ENCODE measurements at regions not wholly inside any gene's neighbourhood (a gene's known extent, or its start where the extent isn't known, plus 50 kb on each side); places are given as distances from the start of the nearest gene placed in this dataset.

DNA sequence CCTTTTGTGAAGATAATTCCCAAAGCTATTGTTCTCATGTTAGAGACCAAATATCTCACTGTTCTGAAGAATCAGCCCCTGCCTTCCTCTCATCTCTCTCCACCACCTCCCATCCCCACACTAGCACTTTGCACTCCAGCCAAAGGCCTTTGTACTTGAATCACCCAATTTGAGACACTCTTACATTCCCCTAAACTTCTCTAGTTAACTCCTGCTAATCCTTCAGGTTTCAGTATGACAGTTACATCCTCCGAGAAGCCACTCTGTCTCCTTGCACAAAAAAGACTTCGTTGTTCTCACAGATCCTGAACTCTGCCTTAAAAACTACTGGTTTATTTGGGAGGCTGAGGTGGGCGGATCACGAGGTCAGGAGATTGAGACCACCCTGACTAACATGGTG is 227.5 kb downstream of the PIK3R1 start:
- no peak overlapping the region for H3K18ac ChIP-seq (ENCODE audit: low read length)
- WGBS (ENCODE audit: extremely low coverage, insufficient coverage, low lambda C conversion rate) = no CpG with 5 or more reads among the region's 4 CpGs
- H3K4ac ChIP-seq (ENCODE audit: low read depth, low read length) = no peak overlapping the region
- H2BK5ac ChIP-seq (ENCODE audit: low read length) = no peak overlapping the region
- DNase-seq = no peak
- no peak overlapping the region for H4K5ac ChIP-seq (ENCODE audit: low read length)
- H3K36me3 ChIP-seq (ENCODE audit: control insufficient read depth, insufficient read depth, low read length) = no peaks in the 10 kb centered on the region
- no peak overlapping the region for H4K8ac ChIP-seq (ENCODE audit: low read depth, low read length)
- H3K56ac ChIP-seq (ENCODE audit: low read length) = no peak overlapping the region
- no peak overlapping the region for H3K9ac ChIP-seq (ENCODE audit: low read length)
- H3K27ac ChIP-seq (ENCODE audit: low read depth, low read length) = no peak overlapping the region
- H3K4me3 ChIP-seq (ENCODE audit: low read length) = no peak overlapping the region
- H3K79me1 ChIP-seq (ENCODE audit: low read length) = no peaks in the 10 kb centered on the region
- no peak overlapping the region for H2AK5ac ChIP-seq (ENCODE audit: low read length)
- H2BK120ac ChIP-seq (ENCODE audit: low read depth, low read length) = no peak overlapping the region
- no peaks in the 10 kb centered on the region for H3K27me3 ChIP-seq (ENCODE audit: insufficient read depth, low read length, poor library complexity)
- no peak overlapping the region for H3K23ac ChIP-seq (ENCODE audit: low read length)
- H2BK15ac ChIP-seq (replicated peaks; ENCODE audit: low read depth) = no peak overlapping the region
- no peaks in the 10 kb centered on the region for H3K79me2 ChIP-seq (ENCODE audit: control insufficient read depth, insufficient read depth, low read length)
- no peaks in the 10 kb centered on the region for H3K4me1 ChIP-seq (ENCODE audit: control insufficient read depth, low read depth, low read length)
- no peak overlapping the region for H3K4me2 ChIP-seq (ENCODE audit: low read length)

DNA sequence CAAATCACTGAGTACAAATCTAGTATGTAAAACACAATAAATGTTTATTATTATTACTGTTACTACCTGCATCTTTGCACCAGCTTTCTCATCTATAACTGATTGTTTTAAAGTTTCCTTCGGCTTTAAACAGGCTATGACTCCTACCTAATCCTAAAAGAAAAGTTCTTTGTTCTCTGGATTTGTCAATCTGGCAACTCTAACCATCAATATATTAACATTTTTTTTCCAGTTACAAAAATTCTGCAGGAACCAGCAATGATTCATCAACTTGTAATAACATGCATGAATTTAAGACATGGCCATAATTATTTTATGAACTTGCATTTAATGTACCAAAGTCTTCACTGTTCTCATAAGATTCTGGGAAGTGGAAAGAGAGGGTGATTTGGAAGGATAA is 228.5 kb downstream of the PIK3R1 start:
- H3K27me3 ChIP-seq (ENCODE audit: insufficient read depth, low read length, poor library complexity) = no peaks in the 10 kb centered on the region
- no peak overlapping the region for H2BK15ac ChIP-seq (replicated peaks; ENCODE audit: low read depth)
- no peak overlapping the region for H2BK5ac ChIP-seq (ENCODE audit: low read length)
- H3K56ac ChIP-seq (ENCODE audit: low read length) = no peak overlapping the region
- no peak overlapping the region for H4K8ac ChIP-seq (ENCODE audit: low read depth, low read length)
- H2AK5ac ChIP-seq (ENCODE audit: low read length) = no peak overlapping the region
- H3K27ac ChIP-seq (ENCODE audit: low read depth, low read length) = no peak overlapping the region
- H2BK120ac ChIP-seq (ENCODE audit: low read depth, low read length) = no peak overlapping the region
- H3K4ac ChIP-seq (ENCODE audit: low read depth, low read length) = no peak overlapping the region
- no peak overlapping the region for H3K4me2 ChIP-seq (ENCODE audit: low read length)
- no peaks in the 10 kb centered on the region for H3K79me1 ChIP-seq (ENCODE audit: low read length)
- H4K5ac ChIP-seq (ENCODE audit: low read length) = no peak overlapping the region
- H3K4me3 ChIP-seq (ENCODE audit: low read length) = no peak overlapping the region
- H3K23ac ChIP-seq (ENCODE audit: low read length) = no peak overlapping the region
- no peaks in the 10 kb centered on the region for H3K4me1 ChIP-seq (ENCODE audit: control insufficient read depth, low read depth, low read length)
- WGBS (ENCODE audit: extremely low coverage, insufficient coverage, low lambda C conversion rate) = no CpG with 5 or more reads among the region's 1 CpG
- H3K9ac ChIP-seq (ENCODE audit: low read length) = no peak overlapping the region
- no peaks in the 10 kb centered on the region for H3K79me2 ChIP-seq (ENCODE audit: control insufficient read depth, insufficient read depth, low read length)
- no peaks in the 10 kb centered on the region for H3K36me3 ChIP-seq (ENCODE audit: control insufficient read depth, insufficient read depth, low read length)
- no peak overlapping the region for H3K18ac ChIP-seq (ENCODE audit: low read length)
- no peak for DNase-seq

DNA sequence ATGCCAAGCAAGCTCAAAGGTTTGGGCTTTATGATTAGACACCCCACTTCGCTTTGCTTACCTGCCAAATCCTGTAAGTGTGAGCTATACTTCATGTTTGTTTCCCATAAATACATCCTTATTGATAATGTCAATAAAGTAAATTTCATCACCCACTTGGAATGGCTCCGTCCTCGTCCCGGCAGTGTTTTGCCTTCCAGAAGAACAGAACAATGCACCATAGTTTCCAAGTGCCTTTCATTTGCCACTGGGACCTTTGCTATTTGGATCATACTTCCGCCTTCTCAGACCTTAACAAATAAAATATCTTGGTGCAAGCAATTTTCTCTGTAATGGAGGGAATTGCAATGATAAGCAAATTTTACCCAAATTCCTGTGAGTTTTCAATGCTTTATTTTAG is 229.3 kb downstream of the PIK3R1 start:
- H3K27ac ChIP-seq (ENCODE audit: low read depth, low read length) = no peak overlapping the region
- H3K36me3 ChIP-seq (ENCODE audit: control insufficient read depth, insufficient read depth, low read length) = no peaks in the 10 kb centered on the region
- H3K23ac ChIP-seq (ENCODE audit: low read length) = no peak overlapping the region
- H3K4ac ChIP-seq (ENCODE audit: low read depth, low read length) = no peak overlapping the region
- H2AK5ac ChIP-seq (ENCODE audit: low read length) = no peak overlapping the region
- H3K79me1 ChIP-seq (ENCODE audit: low read length) = no peaks in the 10 kb centered on the region
- no peak for DNase-seq
- no peak overlapping the region for H3K4me3 ChIP-seq (ENCODE audit: low read length)
- no peaks in the 10 kb centered on the region for H3K27me3 ChIP-seq (ENCODE audit: insufficient read depth, low read length, poor library complexity)
- no peak overlapping the region for H2BK120ac ChIP-seq (ENCODE audit: low read depth, low read length)
- no peak overlapping the region for H2BK15ac ChIP-seq (replicated peaks; ENCODE audit: low read depth)
- no peaks in the 10 kb centered on the region for H3K79me2 ChIP-seq (ENCODE audit: control insufficient read depth, insufficient read depth, low read length)
- no CpG with 5 or more reads among the region's 5 CpGs for WGBS (ENCODE audit: extremely low coverage, insufficient coverage, low lambda C conversion rate)
- no peak overlapping the region for H3K9ac ChIP-seq (ENCODE audit: low read length)
- H3K4me2 ChIP-seq (ENCODE audit: low read length) = no peak overlapping the region
- H3K18ac ChIP-seq (ENCODE audit: low read length) = no peak overlapping the region
- no peak overlapping the region for H4K5ac ChIP-seq (ENCODE audit: low read length)
- no peaks in the 10 kb centered on the region for H3K4me1 ChIP-seq (ENCODE audit: control insufficient read depth, low read depth, low read length)
- H4K8ac ChIP-seq (ENCODE audit: low read depth, low read length) = no peak overlapping the region
- H3K56ac ChIP-seq (ENCODE audit: low read length) = no peak overlapping the region
- H2BK5ac ChIP-seq (ENCODE audit: low read length) = no peak overlapping the region

DNA sequence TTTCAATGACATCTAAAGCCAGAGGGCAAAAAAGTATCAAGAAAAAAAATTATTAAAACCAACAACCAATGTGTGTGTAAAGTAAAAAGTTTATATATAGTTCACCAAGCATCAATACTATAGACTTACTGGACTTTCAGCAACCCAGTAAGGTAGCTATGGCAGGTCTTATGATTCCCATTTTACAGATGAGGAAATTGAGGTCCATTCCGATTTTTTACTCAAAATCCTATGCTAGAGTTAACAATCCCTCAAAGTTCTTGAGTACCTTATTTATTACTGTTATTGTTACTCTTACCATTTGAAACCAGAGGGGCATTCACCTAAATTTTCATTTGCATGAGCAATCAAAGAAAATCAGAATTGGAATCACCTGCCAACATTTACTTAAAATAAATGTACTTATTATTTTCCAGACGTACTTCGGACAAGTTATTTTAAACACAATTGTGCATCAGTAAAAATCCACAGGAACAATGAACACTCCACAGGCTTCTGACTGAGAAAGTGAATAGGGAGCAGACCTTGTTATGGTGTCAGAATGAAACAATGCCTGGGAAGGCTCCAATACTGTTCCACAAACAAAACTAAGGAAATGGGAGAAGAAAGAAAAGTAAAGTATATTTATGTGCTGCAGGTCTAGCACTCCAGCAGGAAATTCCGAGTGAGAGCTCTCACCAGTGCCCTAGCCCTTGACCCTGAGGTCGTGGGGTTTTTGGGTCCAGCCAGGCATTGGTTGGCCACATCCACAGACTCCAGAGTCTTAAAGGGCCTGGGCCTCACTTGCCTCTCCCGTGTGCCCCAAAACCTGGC is 229.9 kb downstream of the PIK3R1 start:
- no peak overlapping the region for H2BK15ac ChIP-seq (replicated peaks; ENCODE audit: low read depth)
- no peak overlapping the region for H4K5ac ChIP-seq (ENCODE audit: low read length)
- H3K4me1 ChIP-seq (ENCODE audit: control insufficient read depth, low read depth, low read length) = no peaks in the 10 kb centered on the region
- no peak overlapping the region for H2AK5ac ChIP-seq (ENCODE audit: low read length)
- H3K27ac ChIP-seq (ENCODE audit: low read depth, low read length) = no peak overlapping the region
- no peaks in the 10 kb centered on the region for H3K79me1 ChIP-seq (ENCODE audit: low read length)
- H3K4ac ChIP-seq (ENCODE audit: low read depth, low read length) = no peak overlapping the region
- no peaks in the 10 kb centered on the region for H3K36me3 ChIP-seq (ENCODE audit: control insufficient read depth, insufficient read depth, low read length)
- no peak overlapping the region for H3K4me3 ChIP-seq (ENCODE audit: low read length)
- H3K23ac ChIP-seq (ENCODE audit: low read length) = no peak overlapping the region
- no peaks in the 10 kb centered on the region for H3K27me3 ChIP-seq (ENCODE audit: insufficient read depth, low read length, poor library complexity)
- no peak overlapping the region for H4K8ac ChIP-seq (ENCODE audit: low read depth, low read length)
- no peaks in the 10 kb centered on the region for H3K79me2 ChIP-seq (ENCODE audit: control insufficient read depth, insufficient read depth, low read length)
- no CpG with 5 or more reads among the region's 6 CpGs for WGBS (ENCODE audit: extremely low coverage, insufficient coverage, low lambda C conversion rate)
- no peak overlapping the region for H3K18ac ChIP-seq (ENCODE audit: low read length)
- H3K9ac ChIP-seq (ENCODE audit: low read length) = no peak overlapping the region
- no peak for DNase-seq
- H3K56ac ChIP-seq (ENCODE audit: low read length) = no peak overlapping the region
- H2BK5ac ChIP-seq (ENCODE audit: low read length) = no peak overlapping the region
- no peak overlapping the region for H2BK120ac ChIP-seq (ENCODE audit: low read depth, low read length)
- no peak overlapping the region for H3K4me2 ChIP-seq (ENCODE audit: low read length)

DNA sequence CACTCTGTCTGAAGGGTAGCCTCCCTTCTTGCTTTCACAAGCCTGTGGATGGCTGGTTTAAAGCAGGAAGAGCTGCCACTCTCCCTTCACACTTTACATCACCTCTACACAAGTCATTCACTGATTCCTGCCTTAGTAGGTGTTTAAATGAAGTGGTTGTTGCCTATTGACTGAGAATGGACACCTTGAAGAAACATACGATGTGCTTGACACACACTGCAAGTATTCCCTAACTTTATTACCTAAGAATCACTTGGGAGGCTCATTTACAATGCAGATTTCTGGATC is 230.5 kb downstream of the PIK3R1 start:
- Histone ChIP-seq H2BK120ac (ENCODE audit: low read depth, low read length) (no peak overlapping the region), H3K9ac (ENCODE audit: low read length) (no peak overlapping the region), H4K5ac (ENCODE audit: low read length) (no peak overlapping the region), H2BK5ac (ENCODE audit: low read length) (no peak overlapping the region), H4K8ac (ENCODE audit: low read depth, low read length) (no peak overlapping the region), H3K4me1 (ENCODE audit: control insufficient read depth, low read depth, low read length) (no peaks in the 10 kb centered on the region), H3K79me1 (ENCODE audit: low read length) (no peaks in the 10 kb centered on the region), H3K23ac (ENCODE audit: low read length) (no peak overlapping the region), H3K27ac (ENCODE audit: low read depth, low read length) (no peak overlapping the region), H3K27me3 (ENCODE audit: insufficient read depth, low read length, poor library complexity) (no peaks in the 10 kb centered on the region), H3K4me2 (ENCODE audit: low read length) (no peak overlapping the region), H3K56ac (ENCODE audit: low read length) (no peak overlapping the region), H3K4me3 (ENCODE audit: low read length) (no peak overlapping the region), H3K36me3 (ENCODE audit: control insufficient read depth, insufficient read depth, low read length) (no peaks in the 10 kb centered on the region), H2BK15ac (replicated peaks; ENCODE audit: low read depth) (no peak overlapping the region), H2AK5ac (ENCODE audit: low read length) (no peak overlapping the region), H3K18ac (ENCODE audit: low read length) (no peak overlapping the region), H3K4ac (ENCODE audit: low read depth, low read length) (no peak overlapping the region), H3K79me2 (ENCODE audit: control insufficient read depth, insufficient read depth, low read length) (no peaks in the 10 kb centered on the region)
- no CpG with 5 or more reads among the region's 1 CpG for WGBS (ENCODE audit: extremely low coverage, insufficient coverage, low lambda C conversion rate)
- DNase-seq = peak; percentile 18

DNA sequence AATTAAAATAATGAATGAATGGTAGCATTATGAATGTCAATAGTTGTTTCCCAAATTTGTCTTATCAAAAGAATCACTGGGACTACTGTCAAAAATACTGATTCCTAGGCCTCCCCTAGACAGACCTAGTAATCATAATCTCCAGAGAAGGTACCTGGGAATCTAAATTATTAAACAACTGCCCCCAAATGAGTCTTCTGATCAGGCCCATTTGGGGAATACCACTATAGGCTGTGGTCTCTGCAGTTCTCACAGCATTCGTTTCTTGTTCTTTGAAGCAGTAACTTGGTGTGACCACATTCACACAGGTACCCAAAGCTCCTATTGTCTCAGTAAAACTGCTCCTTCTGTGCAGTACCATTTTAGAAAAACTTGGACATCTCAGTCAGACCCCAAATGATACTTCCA is 230.9 kb downstream of the PIK3R1 start:
- Histone ChIP-seq H3K56ac (ENCODE audit: low read length) (no peak overlapping the region), H3K9ac (ENCODE audit: low read length) (no peak overlapping the region), H3K23ac (ENCODE audit: low read length) (no peak overlapping the region), H2BK15ac (replicated peaks; ENCODE audit: low read depth) (no peak overlapping the region), H3K36me3 (ENCODE audit: control insufficient read depth, insufficient read depth, low read length) (no peaks in the 10 kb centered on the region), H3K27ac (ENCODE audit: low read depth, low read length) (no peak overlapping the region), H3K4me2 (ENCODE audit: low read length) (no peak overlapping the region), H2AK5ac (ENCODE audit: low read length) (no peak overlapping the region), H3K18ac (ENCODE audit: low read length) (no peak overlapping the region), H3K27me3 (ENCODE audit: insufficient read depth, low read length, poor library complexity) (no peaks in the 10 kb centered on the region), H3K79me2 (ENCODE audit: control insufficient read depth, insufficient read depth, low read length) (no peaks in the 10 kb centered on the region), H3K4me3 (ENCODE audit: low read length) (no peak overlapping the region), H2BK5ac (ENCODE audit: low read length) (no peak overlapping the region), H3K4me1 (ENCODE audit: control insufficient read depth, low read depth, low read length) (no peaks in the 10 kb centered on the region), H4K8ac (ENCODE audit: low read depth, low read length) (no peak overlapping the region), H4K5ac (ENCODE audit: low read length) (no peak overlapping the region), H3K4ac (ENCODE audit: low read depth, low read length) (peak overlapping the region; percentile 52), H3K79me1 (ENCODE audit: low read length) (no peaks in the 10 kb centered on the region), H2BK120ac (ENCODE audit: low read depth, low read length) (no peak overlapping the region)
- no peak for DNase-seq
- WGBS (ENCODE audit: extremely low coverage, insufficient coverage, low lambda C conversion rate) = no CpG with 5 or more reads among the region's 1 CpG

All from mesendoderm (in vitro differentiated cells).